ENCODE measurements at regions not wholly inside any gene's neighbourhood (a gene's known extent, or its start where the extent isn't known, plus 50 kb on each side); places are given as distances from the start of the nearest gene placed in this dataset.

DNA sequence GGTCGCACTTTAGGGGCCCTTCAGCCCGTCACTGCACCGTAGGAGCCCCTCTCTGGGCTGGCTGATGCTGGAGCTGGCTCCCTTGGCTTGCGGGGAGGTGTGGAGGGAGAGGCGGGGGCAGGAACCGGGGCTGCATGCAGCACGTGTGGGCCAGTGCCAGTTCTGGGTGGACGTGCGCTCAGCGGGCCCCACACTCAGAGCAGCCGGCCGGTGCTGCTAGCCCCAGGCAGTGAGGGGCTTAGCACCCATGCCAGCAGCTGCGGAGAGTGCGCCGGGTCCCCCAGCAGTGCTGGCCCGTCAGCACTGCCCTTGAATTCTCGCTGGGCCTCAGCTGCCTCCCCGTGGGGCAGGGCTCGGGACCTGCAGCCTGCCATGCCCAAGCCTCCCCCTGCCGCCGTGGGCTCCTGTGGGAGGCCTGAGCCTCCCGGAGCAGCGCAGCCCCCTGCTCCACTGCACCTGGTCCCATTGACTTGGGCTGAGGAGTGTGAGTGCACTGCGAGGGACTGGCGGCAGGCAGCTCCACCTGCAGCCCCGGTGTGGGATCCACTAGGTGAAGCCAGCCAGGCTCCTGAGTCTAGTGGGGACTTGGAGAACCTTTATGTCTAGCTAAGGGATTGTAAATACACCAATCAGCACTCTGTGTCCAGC lies 108.8 kb upstream of the RASGEF1B start:
- TF ChIP-seq POLR2A (IDR thresholded peaks at IDR 0.05) (no peak), EP300 (IDR thresholded peaks at IDR 0.05) (no peak)
- TF ChIP-seq, protein P1, sequence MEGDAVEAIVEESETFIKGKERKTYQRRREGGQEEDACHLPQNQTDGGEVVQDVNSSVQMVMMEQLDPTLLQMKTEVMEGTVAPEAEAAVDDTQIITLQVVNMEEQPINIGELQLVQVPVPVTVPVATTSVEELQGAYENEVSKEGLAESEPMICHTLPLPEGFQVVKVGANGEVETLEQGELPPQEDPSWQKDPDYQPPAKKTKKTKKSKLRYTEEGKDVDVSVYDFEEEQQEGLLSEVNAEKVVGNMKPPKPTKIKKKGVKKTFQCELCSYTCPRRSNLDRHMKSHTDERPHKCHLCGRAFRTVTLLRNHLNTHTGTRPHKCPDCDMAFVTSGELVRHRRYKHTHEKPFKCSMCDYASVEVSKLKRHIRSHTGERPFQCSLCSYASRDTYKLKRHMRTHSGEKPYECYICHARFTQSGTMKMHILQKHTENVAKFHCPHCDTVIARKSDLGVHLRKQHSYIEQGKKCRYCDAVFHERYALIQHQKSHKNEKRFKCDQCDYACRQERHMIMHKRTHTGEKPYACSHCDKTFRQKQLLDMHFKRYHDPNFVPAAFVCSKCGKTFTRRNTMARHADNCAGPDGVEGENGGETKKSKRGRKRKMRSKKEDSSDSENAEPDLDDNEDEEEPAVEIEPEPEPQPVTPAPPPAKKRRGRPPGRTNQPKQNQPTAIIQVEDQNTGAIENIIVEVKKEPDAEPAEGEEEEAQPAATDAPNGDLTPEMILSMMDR (IDR thresholded peaks at IDR 0.05), result no peak
